ENCODE measurements at regions not wholly inside any gene's neighbourhood (a gene's known extent, or its start where the extent isn't known, plus 50 kb on each side); places are given as distances from the start of the nearest gene placed in this dataset.

DNA sequence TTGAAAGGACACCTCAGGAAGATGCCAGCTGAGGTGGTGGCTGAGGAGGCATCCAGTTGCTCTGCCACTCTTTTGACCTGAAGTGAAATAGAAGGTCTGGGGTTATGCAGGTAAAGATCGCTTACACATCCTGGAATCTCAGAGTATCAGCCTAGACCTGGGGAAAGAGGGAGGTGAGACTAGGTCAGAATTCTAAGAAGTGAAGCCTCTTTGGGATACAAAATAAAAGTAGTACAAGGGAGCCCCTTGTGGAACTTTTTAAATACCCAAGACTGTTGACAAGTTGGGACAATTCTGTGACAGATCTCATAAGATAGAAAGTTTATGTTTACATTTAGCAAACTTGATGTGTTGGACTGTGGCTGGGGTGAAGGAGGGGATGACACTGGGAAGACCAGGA, 263.1 kb downstream of the SPRY1 start:
- H3K4me3 ChIP-seq (ENCODE audit: low read depth, low read length): no peak overlapping the region
- TF ChIP-seq, protein P1, sequence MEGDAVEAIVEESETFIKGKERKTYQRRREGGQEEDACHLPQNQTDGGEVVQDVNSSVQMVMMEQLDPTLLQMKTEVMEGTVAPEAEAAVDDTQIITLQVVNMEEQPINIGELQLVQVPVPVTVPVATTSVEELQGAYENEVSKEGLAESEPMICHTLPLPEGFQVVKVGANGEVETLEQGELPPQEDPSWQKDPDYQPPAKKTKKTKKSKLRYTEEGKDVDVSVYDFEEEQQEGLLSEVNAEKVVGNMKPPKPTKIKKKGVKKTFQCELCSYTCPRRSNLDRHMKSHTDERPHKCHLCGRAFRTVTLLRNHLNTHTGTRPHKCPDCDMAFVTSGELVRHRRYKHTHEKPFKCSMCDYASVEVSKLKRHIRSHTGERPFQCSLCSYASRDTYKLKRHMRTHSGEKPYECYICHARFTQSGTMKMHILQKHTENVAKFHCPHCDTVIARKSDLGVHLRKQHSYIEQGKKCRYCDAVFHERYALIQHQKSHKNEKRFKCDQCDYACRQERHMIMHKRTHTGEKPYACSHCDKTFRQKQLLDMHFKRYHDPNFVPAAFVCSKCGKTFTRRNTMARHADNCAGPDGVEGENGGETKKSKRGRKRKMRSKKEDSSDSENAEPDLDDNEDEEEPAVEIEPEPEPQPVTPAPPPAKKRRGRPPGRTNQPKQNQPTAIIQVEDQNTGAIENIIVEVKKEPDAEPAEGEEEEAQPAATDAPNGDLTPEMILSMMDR (conservative IDR thresholded peaks at IDR 0.05; ENCODE audit: low read depth, low read length): peak; percentile 59
- no peak for DNase-seq (ENCODE audit: low read depth)

DNA sequence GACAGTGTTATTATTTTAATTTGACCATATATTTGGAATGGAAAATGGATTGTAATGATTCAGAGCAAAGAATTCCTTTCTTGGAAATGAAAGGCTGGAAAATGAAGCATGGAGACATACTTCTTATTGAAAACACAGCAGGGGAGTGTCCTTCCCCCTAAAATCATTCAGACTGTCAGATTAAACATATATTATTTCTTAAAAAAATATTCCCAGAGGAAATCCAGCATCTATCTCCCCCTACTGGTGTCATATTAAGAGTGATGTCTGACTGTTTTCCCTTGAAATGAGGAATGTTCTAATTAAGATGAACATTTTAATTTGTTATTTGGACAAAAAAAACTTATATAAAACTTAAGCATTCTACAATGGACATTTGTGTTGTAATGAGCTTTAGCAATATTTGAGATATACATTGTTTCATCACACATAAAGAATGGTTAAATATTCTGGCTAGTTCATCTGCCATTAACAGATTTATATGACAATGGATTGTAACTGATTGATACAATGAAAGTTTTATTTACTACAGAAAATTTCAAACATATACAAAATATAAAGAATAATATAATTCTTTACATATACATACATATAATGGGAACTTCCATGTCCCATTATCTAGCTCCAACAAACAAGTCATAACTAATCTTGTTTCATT, 264.6 kb downstream of the SPRY1 start:
- no peak overlapping the region for H3K4me3 ChIP-seq (ENCODE audit: low read depth, low read length)
- TF ChIP-seq, protein P1 (conservative IDR thresholded peaks at IDR 0.05; ENCODE audit: low read depth, low read length): peak; percentile 74
- no peak for DNase-seq (ENCODE audit: low read depth)

DNA sequence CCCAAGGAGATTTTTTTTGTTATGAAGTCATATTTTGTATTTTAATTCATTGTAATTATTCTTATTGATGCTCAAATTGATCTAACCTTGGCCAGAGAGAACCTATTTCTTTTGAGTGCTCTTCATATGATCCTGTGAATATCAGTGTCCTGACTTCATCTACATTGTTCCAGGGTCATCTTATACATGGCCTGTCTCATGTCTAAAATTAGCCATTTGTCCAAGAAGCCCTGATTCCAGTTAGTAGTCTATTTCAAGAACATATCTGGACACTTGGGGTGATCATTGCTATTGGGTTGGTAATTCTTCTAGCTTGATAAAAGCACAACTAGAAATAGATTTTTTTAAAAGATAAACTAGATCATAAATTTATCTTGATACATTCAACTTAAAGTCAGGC, 266.2 kb downstream of the SPRY1 start:
- no peak for DNase-seq (ENCODE audit: low read depth)
- TF ChIP-seq, protein P1 (conservative IDR thresholded peaks at IDR 0.05; ENCODE audit: low read depth, low read length): no peak
- H3K4me3 ChIP-seq (ENCODE audit: low read depth, low read length): no peak overlapping the region

DNA sequence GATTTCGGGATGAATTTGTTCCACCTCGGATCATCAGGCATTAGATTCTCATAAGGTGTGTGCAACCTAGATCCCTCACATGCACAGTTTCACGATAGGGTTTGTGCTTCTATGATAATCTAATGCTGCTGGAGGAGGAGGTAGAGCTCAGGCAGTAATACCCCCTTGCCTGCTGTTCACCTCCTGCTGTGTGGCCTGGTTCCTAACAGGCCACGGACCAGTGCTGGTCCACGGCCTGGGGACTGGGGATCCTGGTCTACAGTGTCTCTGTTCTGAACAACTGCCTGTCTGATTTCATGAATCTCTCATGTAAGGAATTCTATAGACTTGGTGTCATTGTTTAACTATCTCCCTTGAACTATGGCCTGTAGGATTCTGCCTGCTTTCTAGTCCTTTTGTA, 269.9 kb downstream of the SPRY1 start:
- TF ChIP-seq, protein P1 (conservative IDR thresholded peaks at IDR 0.05; ENCODE audit: low read depth, low read length): no peak
- H3K4me3 ChIP-seq (ENCODE audit: low read depth, low read length): no peak overlapping the region

DNA sequence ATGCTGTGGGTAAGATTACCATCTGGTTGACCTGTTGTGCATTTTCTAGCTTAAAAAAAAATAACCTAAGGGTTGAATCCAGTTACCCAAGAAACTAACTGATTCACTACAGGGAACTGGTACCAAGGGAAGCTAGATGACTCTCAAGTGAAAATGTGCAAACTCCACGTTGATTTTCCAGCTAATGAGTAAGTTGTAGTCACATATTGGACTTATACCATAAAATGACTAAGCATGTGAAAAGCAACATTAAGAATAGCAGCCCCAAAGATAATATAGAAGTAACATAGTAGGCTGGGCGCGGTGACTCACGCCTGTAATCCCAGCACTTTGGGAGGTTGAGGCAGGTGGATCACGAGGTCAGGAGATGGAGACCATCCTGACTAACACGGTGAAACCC, 270.9 kb downstream of the SPRY1 start:
- DNase-seq (ENCODE audit: low read depth): no peak
- TF ChIP-seq, protein P1 (conservative IDR thresholded peaks at IDR 0.05; ENCODE audit: low read depth, low read length): no peak
- no peak overlapping the region for H3K4me3 ChIP-seq (ENCODE audit: low read depth, low read length)

More for the DNA sequence above, 269.9 kb downstream of the SPRY1 start:
- no peak for DNase-seq (ENCODE audit: low read depth)

DNA sequence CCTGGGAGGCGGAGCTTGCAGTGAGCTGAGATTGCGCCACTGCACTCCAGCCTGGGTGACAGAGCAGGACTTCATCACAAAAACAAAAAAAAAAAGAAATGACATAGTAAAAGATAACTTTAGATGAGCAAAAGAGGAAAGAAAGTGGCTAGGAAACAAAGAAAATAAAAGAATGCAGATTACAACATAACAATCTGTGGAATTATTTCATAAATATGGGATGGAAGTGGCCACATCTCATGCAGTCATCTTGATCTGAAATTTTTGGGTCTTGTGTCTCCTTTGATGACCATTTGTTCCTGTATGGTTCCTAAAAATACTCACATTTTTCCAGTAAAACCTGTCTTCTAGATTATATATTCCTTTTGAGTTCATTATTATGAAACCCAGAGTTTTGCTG, 271.4 kb downstream of the SPRY1 start:
- H3K4me3 ChIP-seq (ENCODE audit: low read depth, low read length): no peak overlapping the region
- DNase-seq (ENCODE audit: low read depth): no peak
- TF ChIP-seq, protein P1 (conservative IDR thresholded peaks at IDR 0.05; ENCODE audit: low read depth, low read length): no peak

Data from epithelial cell of proximal tubule (primary cell).